ENCODE measurements at regions not wholly inside any gene's neighbourhood (a gene's known extent, or its start where the extent isn't known, plus 50 kb on each side); places are given as distances from the start of the nearest gene placed in this dataset.
"Not testable (repeated sequence)": the region's sequence is repeated elsewhere in the genome, so short reads cannot be mapped to it uniquely, and the experiment has no call there.

GRCh38 chr5:106634375-106634774 is 1036.4 kb downstream of the EFNA5 start:
- DNase-seq: no peak
- H3K4me1 ChIP-seq: no peaks in the 10 kb centered on the region
- H3K27me3 ChIP-seq: no peaks in the 10 kb centered on the region
- 56 to 69% methylated on average over 2 of the region's 2 CpGs for WGBS, 2 donors
- no peak overlapping the region for H3K4me3 ChIP-seq
- H3K9me3 ChIP-seq: no peaks in the 10 kb centered on the region
- no peak for ATAC-seq
- intact Hi-C loops (cut with DNase I): no loop called here
- TF ChIP-seq CTCF (IDR thresholded peaks at IDR 0.05): no peak
- no peaks in the 10 kb centered on the region for H3K36me3 ChIP-seq
- no peak overlapping the region for H3K27ac ChIP-seq

DNA sequence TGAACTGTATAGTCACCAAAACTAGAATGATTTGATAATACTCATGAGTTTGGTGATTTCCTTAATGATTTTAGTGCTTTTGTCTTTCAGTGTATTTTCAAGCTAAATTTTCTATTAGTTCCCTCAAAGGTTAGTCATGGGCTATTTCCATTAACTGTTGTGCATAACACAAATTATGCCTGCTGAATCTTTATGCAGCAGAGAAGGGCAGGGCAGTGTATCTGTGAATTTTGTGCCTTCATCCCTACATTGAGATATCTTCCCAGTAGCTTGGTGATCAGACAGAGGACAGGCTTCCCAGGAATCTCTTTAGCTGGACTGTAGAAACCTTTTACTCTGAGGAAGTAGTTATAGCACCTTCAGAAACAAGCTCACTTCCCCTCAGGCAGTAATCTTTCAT is 1036.9 kb downstream of the EFNA5 start:
- no peaks in the 10 kb centered on the region for H3K9me3 ChIP-seq
- no peak overlapping the region for H3K4me3 ChIP-seq
- H3K36me3 ChIP-seq: no peaks in the 10 kb centered on the region
- H3K4me1 ChIP-seq: no peaks in the 10 kb centered on the region
- no peak for ATAC-seq
- intact Hi-C loops (cut with DNase I): no loop called here
- DNase-seq: no peak
- H3K27me3 ChIP-seq: no peaks in the 10 kb centered on the region
- no peak for TF ChIP-seq CTCF (IDR thresholded peaks at IDR 0.05)
- no peak overlapping the region for H3K27ac ChIP-seq

GRCh38 chr5:106628456-106628855 is 1042.3 kb downstream of the EFNA5 start:
- DNase-seq; ATAC-seq; H3K27me3 ChIP-seq; intact Hi-C loops (cut with DNase I); H3K36me3 ChIP-seq; H3K27ac ChIP-seq; H3K4me3 ChIP-seq; H3K9me3 ChIP-seq; H3K4me1 ChIP-seq: not testable (repeated sequence)
- 94 to 95% methylated on average over 17 of the region's 17 CpGs for WGBS, 2 donors

DNA sequence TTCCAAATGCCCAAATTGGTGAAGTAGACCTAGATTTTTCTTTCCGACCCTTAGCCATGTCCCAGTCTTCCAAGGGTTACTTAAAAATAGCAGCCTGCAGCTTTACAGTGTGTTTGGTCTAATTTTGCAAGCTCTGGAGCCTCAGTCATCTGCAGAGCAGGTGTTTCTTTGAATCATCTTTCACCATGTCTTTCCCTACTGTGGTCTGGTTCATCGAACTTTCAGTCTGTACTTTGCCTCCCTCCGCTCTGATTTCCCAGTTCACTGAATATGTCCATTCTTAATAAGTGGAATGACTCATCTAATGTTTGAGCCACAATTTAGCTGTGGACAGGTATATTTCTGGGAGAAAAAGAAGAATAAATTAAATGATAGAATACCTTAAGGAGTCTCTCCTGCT is 1060.7 kb downstream of the EFNA5 start:
- no peak overlapping the region for H3K4me3 ChIP-seq
- WGBS, 2 donors: 75 to 79% methylated on average over 3 of the region's 3 CpGs
- no peaks in the 10 kb centered on the region for H3K4me1 ChIP-seq
- intact Hi-C loops (cut with DNase I): no loop called here
- no peak overlapping the region for H3K27ac ChIP-seq
- H3K9me3 ChIP-seq: no peaks in the 10 kb centered on the region
- DNase-seq (no peak), ATAC-seq (no peak)
- no peaks in the 10 kb centered on the region for H3K36me3 ChIP-seq
- TF ChIP-seq CTCF (IDR thresholded peaks at IDR 0.05): no peak
- no peaks in the 10 kb centered on the region for H3K27me3 ChIP-seq

DNA sequence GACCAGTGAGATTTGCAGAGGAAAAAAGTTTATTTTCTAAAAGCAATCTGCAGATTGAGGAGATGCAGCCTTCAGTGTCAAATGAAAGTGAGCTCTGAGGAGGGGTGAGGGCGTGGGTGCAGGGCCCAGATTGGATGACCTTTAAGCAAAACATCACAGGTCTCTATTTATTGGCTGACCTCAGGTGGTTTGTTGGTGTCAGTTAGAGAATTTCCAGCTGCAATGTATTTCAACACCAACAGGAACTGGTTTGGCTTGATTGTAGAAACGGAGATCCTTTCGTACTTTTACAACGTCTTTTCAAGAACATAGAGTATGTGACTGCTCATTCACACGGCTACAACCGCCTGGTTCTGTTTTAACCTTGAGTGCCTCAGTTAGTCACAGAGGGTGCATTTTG is 1069.1 kb downstream of the EFNA5 start:
- no peaks in the 10 kb centered on the region for H3K36me3 ChIP-seq
- peaks cover 0 to 11% (median 0%) of the 10 kb centered on the region in 9 donors for H3K4me1 ChIP-seq
- ATAC-seq (peak in 5 of 8 donors; percentile 38 to 76 (median 59)), DNase-seq (no peak)
- H3K27me3 ChIP-seq: no peaks in the 10 kb centered on the region
- 33 to 44% methylated on average over 6 of the region's 6 CpGs for WGBS, 2 donors
- intact Hi-C loops (cut with DNase I): no loop called here
- peak overlapping the region in 1 of 10 donors; percentile 15 for H3K4me3 ChIP-seq
- H3K9me3 ChIP-seq: no peaks in the 10 kb centered on the region
- TF ChIP-seq CTCF (IDR thresholded peaks at IDR 0.05): no peak
- no peak overlapping the region for H3K27ac ChIP-seq
